Mucosa of rectum (tissue), 2 donors: ENCODE measurements at regions not wholly inside any gene's neighbourhood (a gene's known extent, or its start where the extent isn't known, plus 50 kb on each side); places are given as distances from the start of the nearest gene placed in this dataset.

Experiments used
- H3K27ac ChIP-seq, 2 donors: one replicate each; pipeline ENCODE4 v1.7.0; 2013; ENCODE audit warnings: inconsistent platforms in 2 of 2, low read depth in 2 of 2, low read length in 2 of 2
- H3K27me3 ChIP-seq, 2 donors: one replicate each; pipeline ENCODE4 v1.7.0; 2013; ENCODE audit warnings: low read length in 2 of 2; ENCODE audit not compliant: control insufficient read depth in 2 of 2, insufficient read depth in 2 of 2
- H3K36me3 ChIP-seq, 2 donors: one replicate each; pipeline ENCODE4 v1.7.0; 2013; ENCODE audit warnings: low read length in 2 of 2; ENCODE audit not compliant: control insufficient read depth in 2 of 2, insufficient read depth in 2 of 2
- H3K4me1 ChIP-seq, 2 donors: one replicate each; pipeline ENCODE4 v1.7.0; 2013; ENCODE audit warnings: low read length in 2 of 2, mild to moderate bottlenecking in 1 of 2; ENCODE audit not compliant: control insufficient read depth in 2 of 2, insufficient read depth in 2 of 2
- H3K4me3 ChIP-seq, 2 donors: one replicate each; pipeline ENCODE4 v1.7.0; 2013; ENCODE audit warnings: low read length in 2 of 2
- H3K9ac ChIP-seq, 2 donors: one replicate each; pipeline ENCODE4 v1.7.0; 2013; ENCODE audit warnings: low read length in 2 of 2, low read depth in 1 of 2, mild to moderate bottlenecking in 1 of 2
- H3K9me3 ChIP-seq, 2 donors: one replicate each; pipeline ENCODE4 v1.7.0; 2013; ENCODE audit warnings: low read length in 2 of 2; ENCODE audit not compliant: control insufficient read depth in 2 of 2
- donor health status: healthy.
- donor health status: Normal muscosa, but diverticular disease.

DNA sequence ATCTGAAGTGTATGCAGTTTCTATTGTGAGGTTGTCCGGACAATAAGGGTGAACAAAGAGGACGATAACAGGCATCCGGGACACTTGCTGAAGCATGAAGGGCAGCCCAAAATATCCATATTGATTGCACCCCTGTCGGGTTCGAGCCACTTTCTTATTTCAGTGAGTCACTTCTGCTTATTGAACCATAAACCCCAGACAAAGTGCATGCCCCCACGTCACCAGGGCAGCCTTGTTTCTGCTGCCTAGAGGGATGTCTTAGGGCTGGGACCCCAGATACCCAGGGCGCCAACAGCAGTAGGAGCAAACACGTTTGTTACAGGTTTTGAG is 175.3 kb upstream of the LYZL1 start:
- H3K9ac ChIP-seq = no peak overlapping the region
- no peaks in the 10 kb centered on the region for H3K36me3 ChIP-seq
- H3K9me3 ChIP-seq = no peaks in the 10 kb centered on the region
- H3K4me1 ChIP-seq = no peaks in the 10 kb centered on the region
- no peaks in the 10 kb centered on the region for H3K27me3 ChIP-seq
- no peak overlapping the region for H3K27ac ChIP-seq
- no peak overlapping the region for H3K4me3 ChIP-seq

- H3K27ac ChIP-seq = no peak overlapping the region
- no peaks in the 10 kb centered on the region for H3K9me3 ChIP-seq
- H3K27me3 ChIP-seq = no peaks in the 10 kb centered on the region
- no peaks in the 10 kb centered on the region for H3K4me1 ChIP-seq
- H3K4me3 ChIP-seq = no peak overlapping the region
- no peaks in the 10 kb centered on the region for H3K36me3 ChIP-seq
- no peak overlapping the region for H3K9ac ChIP-seq
These were observed 174.7 kb upstream of the LYZL1 start for GRCh38 chr10:29114141-29114540.

DNA sequence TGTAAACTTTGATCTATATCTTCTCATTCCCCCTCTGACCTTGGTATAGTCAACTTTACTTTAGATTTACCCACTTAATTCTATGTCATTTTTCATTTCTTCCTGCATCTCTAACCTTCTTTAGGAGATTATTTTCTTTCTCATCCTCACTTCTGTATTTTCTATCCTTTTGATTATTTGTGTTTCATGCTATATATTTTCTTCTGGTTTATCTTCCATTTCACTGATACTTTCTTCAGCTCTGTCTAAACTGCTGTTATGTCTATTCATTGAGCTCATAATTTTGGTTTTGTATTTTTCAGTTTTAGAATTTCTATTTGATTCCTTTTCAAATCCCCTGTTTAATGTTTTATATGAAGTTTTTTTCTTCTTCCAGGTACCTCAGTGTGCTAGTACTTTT is 171.1 kb upstream of the LYZL1 start:
- no peaks in the 10 kb centered on the region for H3K9me3 ChIP-seq
- H3K27me3 ChIP-seq = no peaks in the 10 kb centered on the region
- H3K9ac ChIP-seq = no peak overlapping the region
- no peaks in the 10 kb centered on the region for H3K36me3 ChIP-seq
- no peaks in the 10 kb centered on the region for H3K4me1 ChIP-seq
- H3K4me3 ChIP-seq = no peak overlapping the region
- no peak overlapping the region for H3K27ac ChIP-seq

GRCh38 chr10:29119374-29119773 is 169.5 kb upstream of the LYZL1 start:
- H3K27me3 ChIP-seq = no peaks in the 10 kb centered on the region
- H3K27ac ChIP-seq = no peak overlapping the region
- no peak overlapping the region for H3K4me3 ChIP-seq
- H3K4me1 ChIP-seq = no peaks in the 10 kb centered on the region
- no peak overlapping the region for H3K9ac ChIP-seq
- no peaks in the 10 kb centered on the region for H3K9me3 ChIP-seq
- H3K36me3 ChIP-seq = no peaks in the 10 kb centered on the region

DNA sequence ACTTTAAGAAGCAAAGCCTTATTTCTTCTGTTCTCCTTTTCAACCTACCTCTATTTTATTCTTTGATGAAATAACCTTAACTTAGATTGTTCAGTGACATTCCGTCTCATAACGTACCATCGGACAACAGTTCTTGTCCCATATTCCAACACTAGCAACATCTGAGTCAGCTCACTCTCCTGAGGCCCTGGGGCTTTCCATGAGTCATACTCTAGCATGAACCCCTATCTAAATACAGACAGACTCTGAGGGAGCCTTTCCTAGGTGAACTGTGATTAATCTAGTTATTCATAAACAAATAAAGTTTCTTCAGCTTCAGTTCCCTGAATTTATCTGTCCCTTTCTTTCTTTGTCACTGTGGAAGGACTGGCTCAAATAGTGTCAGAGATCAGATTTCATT is 168.7 kb upstream of the LYZL1 start:
- Histone ChIP-seq H3K27ac (no peak overlapping the region), H3K36me3 (no peaks in the 10 kb centered on the region), H3K4me3 (no peak overlapping the region), H3K9me3 (no peaks in the 10 kb centered on the region), H3K27me3 (no peaks in the 10 kb centered on the region), H3K9ac (no peak overlapping the region), H3K4me1 (no peaks in the 10 kb centered on the region)

DNA sequence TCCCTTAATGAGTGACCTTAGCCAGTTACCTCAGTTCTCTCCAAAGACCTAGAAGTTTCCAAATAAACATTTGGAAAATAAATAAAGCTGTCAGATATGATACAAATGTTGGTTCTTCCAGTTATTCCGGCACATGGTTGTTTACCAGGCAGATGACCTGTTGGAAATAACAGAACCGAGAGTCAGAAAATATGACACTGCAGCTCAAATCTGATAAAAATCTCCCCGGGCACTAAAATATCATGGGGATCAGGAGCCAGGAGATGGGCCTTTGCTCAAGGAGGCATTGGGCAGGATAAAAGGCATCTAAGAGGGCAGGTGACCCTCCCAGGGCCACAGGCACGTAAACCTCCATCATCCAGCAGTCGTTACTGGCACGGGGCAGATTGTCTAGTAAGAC is 164.0 kb upstream of the LYZL1 start:
- H3K27ac ChIP-seq = no peak overlapping the region

DNA sequence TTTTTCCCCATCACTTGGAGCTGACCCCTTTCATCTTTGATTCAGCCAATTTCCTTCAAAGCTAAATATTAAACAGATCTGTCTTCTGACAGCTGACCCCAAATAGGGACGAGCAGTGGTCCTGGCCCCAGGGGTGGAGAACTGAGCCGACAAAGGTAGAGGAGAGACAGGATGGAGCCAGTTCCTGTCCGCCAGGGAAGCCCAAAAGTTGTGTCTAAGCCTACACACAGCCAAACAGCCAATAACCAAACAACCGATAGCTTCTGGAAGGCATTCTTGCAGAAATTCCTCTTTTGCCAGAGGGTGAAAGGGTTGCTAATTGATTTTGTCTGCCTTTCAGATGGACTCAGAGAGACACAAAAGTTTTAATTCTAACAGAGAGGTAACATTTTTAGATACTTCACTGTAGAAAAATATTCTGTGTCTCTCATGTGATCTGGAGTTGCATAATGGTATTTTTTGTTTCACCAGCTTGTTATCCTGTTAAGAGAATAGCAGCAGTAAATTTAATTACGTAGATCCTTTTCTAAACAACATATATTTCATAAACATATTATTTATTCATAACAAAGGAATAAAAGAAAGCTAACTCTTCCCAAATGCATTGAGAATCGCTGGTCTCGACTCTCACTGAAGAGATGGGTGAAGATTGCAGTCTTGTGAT is 161.7 kb upstream of the LYZL1 start:
- Histone ChIP-seq H3K27me3 (peaks cover 0 to 3% of the 10 kb centered on the region in 2 donors), H3K27ac (no peak overlapping the region), H3K9ac (no peak overlapping the region), H3K4me3 (no peak overlapping the region), H3K9me3 (no peaks in the 10 kb centered on the region), H3K4me1 (no peaks in the 10 kb centered on the region), H3K36me3 (no peaks in the 10 kb centered on the region)

More for the DNA sequence above, 164.0 kb upstream of the LYZL1 start:
- H3K9ac ChIP-seq = no peak overlapping the region
- no peaks in the 10 kb centered on the region for H3K4me1 ChIP-seq
- H3K4me3 ChIP-seq = no peak overlapping the region
- no peaks in the 10 kb centered on the region for H3K36me3 ChIP-seq
- no peaks in the 10 kb centered on the region for H3K9me3 ChIP-seq
- peaks cover 0 to 3% of the 10 kb centered on the region in 2 donors for H3K27me3 ChIP-seq

GRCh38 chr10:29127731-29128130 is 161.1 kb upstream of the LYZL1 start:
- Histone ChIP-seq H3K27me3 (peaks cover 0 to 3% of the 10 kb centered on the region in 2 donors), H3K4me3 (no peak overlapping the region), H3K4me1 (no peaks in the 10 kb centered on the region), H3K27ac (no peak overlapping the region), H3K36me3 (no peaks in the 10 kb centered on the region), H3K9ac (no peak overlapping the region), H3K9me3 (no peaks in the 10 kb centered on the region)

- Histone ChIP-seq H3K27ac (no peak overlapping the region), H3K4me3 (no peak overlapping the region)
These were observed 158.6 kb upstream of the LYZL1 start for GRCh38 chr10:29130190-29130673.

GRCh38 chr10:29131952-29132547 is 156.8 kb upstream of the LYZL1 start:
- Histone ChIP-seq H3K27me3 (peaks cover 0 to under 1% of the 10 kb centered on the region in 2 donors), H3K27ac (no peak overlapping the region), H3K36me3 (no peaks in the 10 kb centered on the region), H3K4me3 (no peak overlapping the region), H3K9ac (no peak overlapping the region), H3K9me3 (no peaks in the 10 kb centered on the region), H3K4me1 (no peaks in the 10 kb centered on the region)

More at GRCh38 chr10:29130190-29130673, 158.6 kb upstream of the LYZL1 start:
- Histone ChIP-seq H3K9ac (no peak overlapping the region), H3K9me3 (no peaks in the 10 kb centered on the region), H3K36me3 (no peaks in the 10 kb centered on the region), H3K27me3 (peaks cover 0 to 3% of the 10 kb centered on the region in 2 donors), H3K4me1 (no peaks in the 10 kb centered on the region)
